ENCODE measurements at regions not wholly inside any gene's neighbourhood (a gene's known extent, or its start where the extent isn't known, plus 50 kb on each side); places are given as distances from the start of the nearest gene placed in this dataset.

DNA sequence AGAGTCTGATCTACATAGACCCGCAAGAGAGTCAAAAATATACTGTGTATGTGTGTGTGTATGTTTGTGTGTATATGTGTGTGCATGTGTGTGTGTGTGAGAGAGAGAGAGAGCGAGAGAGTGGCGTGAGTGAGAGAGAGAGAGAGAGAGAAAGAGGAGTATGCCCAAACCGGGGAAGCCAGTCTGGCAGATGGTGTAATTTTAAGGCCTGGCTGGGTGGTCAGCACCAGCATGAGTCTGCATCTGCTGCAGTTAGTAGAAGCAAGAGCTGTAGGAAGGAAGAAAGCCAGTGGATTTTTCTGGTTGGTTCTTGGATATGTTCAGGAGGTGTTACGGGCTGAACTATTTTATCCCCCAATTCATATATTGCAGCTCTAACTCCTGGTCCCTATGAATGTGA is 75.2 kb downstream of the ACTBL2 start:
- TF ChIP-seq, protein P1, sequence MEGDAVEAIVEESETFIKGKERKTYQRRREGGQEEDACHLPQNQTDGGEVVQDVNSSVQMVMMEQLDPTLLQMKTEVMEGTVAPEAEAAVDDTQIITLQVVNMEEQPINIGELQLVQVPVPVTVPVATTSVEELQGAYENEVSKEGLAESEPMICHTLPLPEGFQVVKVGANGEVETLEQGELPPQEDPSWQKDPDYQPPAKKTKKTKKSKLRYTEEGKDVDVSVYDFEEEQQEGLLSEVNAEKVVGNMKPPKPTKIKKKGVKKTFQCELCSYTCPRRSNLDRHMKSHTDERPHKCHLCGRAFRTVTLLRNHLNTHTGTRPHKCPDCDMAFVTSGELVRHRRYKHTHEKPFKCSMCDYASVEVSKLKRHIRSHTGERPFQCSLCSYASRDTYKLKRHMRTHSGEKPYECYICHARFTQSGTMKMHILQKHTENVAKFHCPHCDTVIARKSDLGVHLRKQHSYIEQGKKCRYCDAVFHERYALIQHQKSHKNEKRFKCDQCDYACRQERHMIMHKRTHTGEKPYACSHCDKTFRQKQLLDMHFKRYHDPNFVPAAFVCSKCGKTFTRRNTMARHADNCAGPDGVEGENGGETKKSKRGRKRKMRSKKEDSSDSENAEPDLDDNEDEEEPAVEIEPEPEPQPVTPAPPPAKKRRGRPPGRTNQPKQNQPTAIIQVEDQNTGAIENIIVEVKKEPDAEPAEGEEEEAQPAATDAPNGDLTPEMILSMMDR (IDR thresholded peaks at IDR 0.05; ENCODE audit: insufficient read depth, low read length) = no peak
- TF ChIP-seq POLR2AphosphoS5 (IDR thresholded peaks at IDR 0.05; ENCODE audit: low read depth) (no peak), SPI1 (IDR thresholded peaks at IDR 0.05; ENCODE audit: borderline replicate concordance, low read depth) (no peak), GABPA (IDR thresholded peaks at IDR 0.05; ENCODE audit: low read depth) (no peak)
- TF ChIP-seq, protein P2, sequence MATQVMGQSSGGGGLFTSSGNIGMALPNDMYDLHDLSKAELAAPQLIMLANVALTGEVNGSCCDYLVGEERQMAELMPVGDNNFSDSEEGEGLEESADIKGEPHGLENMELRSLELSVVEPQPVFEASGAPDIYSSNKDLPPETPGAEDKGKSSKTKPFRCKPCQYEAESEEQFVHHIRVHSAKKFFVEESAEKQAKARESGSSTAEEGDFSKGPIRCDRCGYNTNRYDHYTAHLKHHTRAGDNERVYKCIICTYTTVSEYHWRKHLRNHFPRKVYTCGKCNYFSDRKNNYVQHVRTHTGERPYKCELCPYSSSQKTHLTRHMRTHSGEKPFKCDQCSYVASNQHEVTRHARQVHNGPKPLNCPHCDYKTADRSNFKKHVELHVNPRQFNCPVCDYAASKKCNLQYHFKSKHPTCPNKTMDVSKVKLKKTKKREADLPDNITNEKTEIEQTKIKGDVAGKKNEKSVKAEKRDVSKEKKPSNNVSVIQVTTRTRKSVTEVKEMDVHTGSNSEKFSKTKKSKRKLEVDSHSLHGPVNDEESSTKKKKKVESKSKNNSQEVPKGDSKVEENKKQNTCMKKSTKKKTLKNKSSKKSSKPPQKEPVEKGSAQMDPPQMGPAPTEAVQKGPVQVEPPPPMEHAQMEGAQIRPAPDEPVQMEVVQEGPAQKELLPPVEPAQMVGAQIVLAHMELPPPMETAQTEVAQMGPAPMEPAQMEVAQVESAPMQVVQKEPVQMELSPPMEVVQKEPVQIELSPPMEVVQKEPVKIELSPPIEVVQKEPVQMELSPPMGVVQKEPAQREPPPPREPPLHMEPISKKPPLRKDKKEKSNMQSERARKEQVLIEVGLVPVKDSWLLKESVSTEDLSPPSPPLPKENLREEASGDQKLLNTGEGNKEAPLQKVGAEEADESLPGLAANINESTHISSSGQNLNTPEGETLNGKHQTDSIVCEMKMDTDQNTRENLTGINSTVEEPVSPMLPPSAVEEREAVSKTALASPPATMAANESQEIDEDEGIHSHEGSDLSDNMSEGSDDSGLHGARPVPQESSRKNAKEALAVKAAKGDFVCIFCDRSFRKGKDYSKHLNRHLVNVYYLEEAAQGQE (IDR thresholded peaks at IDR 0.05; ENCODE audit: insufficient replicate concordance, low read depth) = no peak

Data from HL-60 (cell line).